ENCODE measurements at regions not wholly inside any gene's neighbourhood (a gene's known extent, or its start where the extent isn't known, plus 50 kb on each side); places are given as distances from the start of the nearest gene placed in this dataset.
"Not testable (repeated sequence)": the region's sequence is repeated elsewhere in the genome, so short reads cannot be mapped to it uniquely, and the experiment has no call there.

DNA sequence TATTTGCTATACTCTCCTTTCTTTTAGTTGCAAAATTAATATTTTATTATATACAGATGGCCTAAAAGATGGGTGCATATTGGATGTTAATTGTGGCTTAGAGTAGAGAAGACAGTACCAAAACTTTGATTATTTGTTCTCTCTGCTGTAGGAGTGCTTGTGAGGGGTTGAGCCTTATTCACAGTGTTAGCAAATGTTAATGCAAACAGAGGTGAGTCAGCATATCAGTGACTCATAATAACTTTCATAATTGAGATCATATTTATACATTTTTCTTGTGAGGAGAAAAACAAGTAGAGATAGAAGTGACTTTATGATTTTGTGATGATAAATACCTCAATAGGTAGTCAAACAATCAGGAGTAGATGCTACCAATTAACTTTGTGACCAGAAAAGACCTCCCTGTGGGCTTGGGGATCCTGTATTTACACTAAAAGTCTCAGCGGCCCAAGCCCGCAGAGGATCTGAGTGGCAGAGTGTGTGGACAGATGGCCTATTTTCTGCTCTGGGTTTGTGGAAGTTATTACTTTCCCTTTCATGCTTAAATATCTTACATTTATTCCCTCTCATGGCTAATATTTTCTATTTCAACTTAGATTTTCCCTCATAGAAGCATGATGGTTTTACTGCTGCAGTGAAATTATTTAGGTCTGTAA, 226.5 kb downstream of the TAF11L14 start:
- DNase-seq = no peak
- no peaks in the 10 kb centered on the region for H3K4me1 ChIP-seq
- no peaks in the 10 kb centered on the region for H3K36me3 ChIP-seq
- no peaks in the 10 kb centered on the region for H3K27me3 ChIP-seq (ENCODE audit: low read depth)
- no peak overlapping the region for H3K27ac ChIP-seq (replicated peaks)
- H3K4me3 ChIP-seq = no peak overlapping the region
- H3K9me3 ChIP-seq (replicated peaks) = peaks cover 17% of the 10 kb centered on the region
- intact Hi-C loops (cut with micrococcal nuclease) = no loop called here
- TF ChIP-seq, protein P1, sequence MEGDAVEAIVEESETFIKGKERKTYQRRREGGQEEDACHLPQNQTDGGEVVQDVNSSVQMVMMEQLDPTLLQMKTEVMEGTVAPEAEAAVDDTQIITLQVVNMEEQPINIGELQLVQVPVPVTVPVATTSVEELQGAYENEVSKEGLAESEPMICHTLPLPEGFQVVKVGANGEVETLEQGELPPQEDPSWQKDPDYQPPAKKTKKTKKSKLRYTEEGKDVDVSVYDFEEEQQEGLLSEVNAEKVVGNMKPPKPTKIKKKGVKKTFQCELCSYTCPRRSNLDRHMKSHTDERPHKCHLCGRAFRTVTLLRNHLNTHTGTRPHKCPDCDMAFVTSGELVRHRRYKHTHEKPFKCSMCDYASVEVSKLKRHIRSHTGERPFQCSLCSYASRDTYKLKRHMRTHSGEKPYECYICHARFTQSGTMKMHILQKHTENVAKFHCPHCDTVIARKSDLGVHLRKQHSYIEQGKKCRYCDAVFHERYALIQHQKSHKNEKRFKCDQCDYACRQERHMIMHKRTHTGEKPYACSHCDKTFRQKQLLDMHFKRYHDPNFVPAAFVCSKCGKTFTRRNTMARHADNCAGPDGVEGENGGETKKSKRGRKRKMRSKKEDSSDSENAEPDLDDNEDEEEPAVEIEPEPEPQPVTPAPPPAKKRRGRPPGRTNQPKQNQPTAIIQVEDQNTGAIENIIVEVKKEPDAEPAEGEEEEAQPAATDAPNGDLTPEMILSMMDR (IDR thresholded peaks at IDR 0.05; ENCODE audit: borderline replicate concordance) = no peak

GRCh38 chr5:17864903-17865302, 230.6 kb downstream of the TAF11L14 start:
- H3K4me1 ChIP-seq; H3K4me3 ChIP-seq; H3K27me3 ChIP-seq (ENCODE audit: low read depth); DNase-seq; H3K27ac ChIP-seq (replicated peaks); H3K36me3 ChIP-seq; intact Hi-C loops (cut with micrococcal nuclease): not testable (repeated sequence)
- peaks cover 47% of the 10 kb centered on the region for H3K9me3 ChIP-seq (replicated peaks)

GRCh38 chr5:17865966-17866365, 231.7 kb downstream of the TAF11L14 start:
- H3K27me3 ChIP-seq (ENCODE audit: low read depth); H3K4me3 ChIP-seq; H3K4me1 ChIP-seq; H3K27ac ChIP-seq (replicated peaks); DNase-seq; H3K36me3 ChIP-seq; intact Hi-C loops (cut with micrococcal nuclease): not testable (repeated sequence)
- peaks cover 58% of the 10 kb centered on the region for H3K9me3 ChIP-seq (replicated peaks)

- Histone ChIP-seq H3K36me3 (no peaks in the 10 kb centered on the region), H3K27ac (replicated peaks) (no peak overlapping the region), H3K27me3 (ENCODE audit: low read depth) (no peaks in the 10 kb centered on the region), H3K4me1 (no peaks in the 10 kb centered on the region), H3K9me3 (replicated peaks) (peaks cover 40% of the 10 kb centered on the region), H3K4me3 (no peak overlapping the region)
- TF ChIP-seq, protein P1 (IDR thresholded peaks at IDR 0.05; ENCODE audit: borderline replicate concordance) = no peak
- no peak for DNase-seq
- intact Hi-C loops (cut with micrococcal nuclease) = no loop called here
Observed at GRCh38 chr5:17872204-17872603, 237.9 kb downstream of the TAF11L14 start.

DNA sequence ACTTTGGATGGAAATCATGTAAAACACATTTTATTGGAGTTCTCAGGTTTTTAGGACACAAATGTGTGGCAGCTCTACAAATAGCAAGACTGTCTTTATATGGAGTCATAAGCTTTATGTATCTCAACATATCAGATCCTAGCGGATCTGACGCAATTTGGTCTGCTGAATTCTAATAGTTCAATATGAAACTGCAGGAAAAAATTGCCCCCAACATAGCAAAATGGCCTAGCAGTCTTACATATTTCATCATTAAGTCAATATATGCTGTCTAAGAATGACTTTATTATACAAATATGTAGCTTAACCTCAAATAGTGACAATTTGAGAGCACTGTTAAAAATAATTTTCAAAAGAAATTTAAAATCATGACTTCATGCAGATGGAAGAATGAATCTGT, 244.3 kb downstream of the TAF11L14 start:
- intact Hi-C loops (cut with micrococcal nuclease) = no loop called here
- no peak overlapping the region for H3K4me3 ChIP-seq
- no peak overlapping the region for H3K27ac ChIP-seq (replicated peaks)
- no peak for DNase-seq
- TF ChIP-seq, protein P1 (IDR thresholded peaks at IDR 0.05; ENCODE audit: borderline replicate concordance) = no peak
- H3K36me3 ChIP-seq = no peaks in the 10 kb centered on the region
- no peaks in the 10 kb centered on the region for H3K27me3 ChIP-seq (ENCODE audit: low read depth)
- no peaks in the 10 kb centered on the region for H3K4me1 ChIP-seq
- no peaks in the 10 kb centered on the region for H3K9me3 ChIP-seq (replicated peaks)

DNA sequence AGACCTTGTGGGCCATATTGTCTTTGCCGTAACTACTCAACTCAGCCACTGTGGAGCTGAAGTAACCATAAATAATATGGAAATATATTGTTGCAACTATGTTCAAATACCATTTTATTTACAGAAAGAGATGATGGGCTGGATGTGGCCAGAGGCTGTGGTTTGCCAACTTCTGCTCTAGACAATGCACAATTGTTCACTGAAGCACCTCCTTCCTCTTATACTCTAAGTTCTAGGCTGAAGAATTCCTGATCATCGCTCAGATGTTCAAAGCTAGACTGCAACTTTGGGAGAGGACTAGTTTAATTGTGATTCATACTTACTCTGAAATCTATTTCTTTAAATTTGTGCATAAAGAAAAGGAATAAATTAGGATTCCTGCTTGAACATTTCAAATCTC, 245.0 kb downstream of the TAF11L14 start:
- intact Hi-C loops (cut with micrococcal nuclease) = no loop called here
- TF ChIP-seq, protein P1 (IDR thresholded peaks at IDR 0.05; ENCODE audit: borderline replicate concordance) = no peak
- no peak overlapping the region for H3K27ac ChIP-seq (replicated peaks)

More for the DNA sequence above, 245.0 kb downstream of the TAF11L14 start:
- Histone ChIP-seq H3K4me3 (no peak overlapping the region), H3K27me3 (ENCODE audit: low read depth) (no peaks in the 10 kb centered on the region), H3K36me3 (no peaks in the 10 kb centered on the region), H3K4me1 (no peaks in the 10 kb centered on the region), H3K9me3 (replicated peaks) (no peaks in the 10 kb centered on the region)
- DNase-seq = no peak

Measured in left ventricle myocardium inferior (tissue), 1 donor.